Neural crest cell (in vitro differentiated cells): ENCODE measurements at regions not wholly inside any gene's neighbourhood (a gene's known extent, or its start where the extent isn't known, plus 50 kb on each side); places are given as distances from the start of the nearest gene placed in this dataset.

Experiments
- DNase-seq: peaks from one replicate; pipeline ENCODE4 v3.0.0; 2021; ENCODE audit warnings: low read depth, mixed read lengths, low spot score
- H3K27ac Mint-ChIP-seq: one replicate; pipeline ENCODE4 v1.8.0; 2021; ENCODE audit warnings: mild to moderate bottlenecking, mixed read lengths; ENCODE audit not compliant: unreplicated experiment
- H3K27me3 Mint-ChIP-seq: 2 replicates; pipeline ENCODE4 v1.8.0; 2021; ENCODE audit warnings: low read depth, mild to moderate bottlenecking, mixed read lengths
- H3K36me3 Mint-ChIP-seq: 2 replicates; pipeline ENCODE4 v1.8.0; 2021; ENCODE audit warnings: low read depth, mild to moderate bottlenecking, mixed read lengths
- H3K4me1 Mint-ChIP-seq: 2 replicates; pipeline ENCODE4 v1.8.0; 2021; ENCODE audit warnings: mixed read lengths
- H3K4me3 Mint-ChIP-seq: one replicate; pipeline ENCODE4 v1.8.0; 2021; ENCODE audit warnings: mild to moderate bottlenecking, mixed read lengths
- H3K9me3 Mint-ChIP-seq: 2 replicates; pipeline ENCODE4 v1.8.0; 2021; ENCODE audit warnings: mixed read lengths
- CTCF ChIP-seq: fragments of 200-600 bp; sonication (generic); conservative IDR thresholded peaks from 2 replicates; pipeline ENCODE4 v1.5.0; 2021; ENCODE audit warnings: antibody characterized with exemption, mild to moderate bottlenecking

GRCh38 chr9:86671018-86671417 is 276.3 kb downstream of the GAS1 start:
- peaks cover 11% of the 10 kb centered on the region for H3K9me3 Mint-ChIP-seq
- H3K4me3 Mint-ChIP-seq: no peak overlapping the region
- H3K36me3 Mint-ChIP-seq: no peaks in the 10 kb centered on the region
- no peaks in the 10 kb centered on the region for H3K27me3 Mint-ChIP-seq
- no peak overlapping the region for H3K27ac Mint-ChIP-seq
- DNase-seq: no peak
- H3K4me1 Mint-ChIP-seq: peaks cover 27% of the 10 kb centered on the region
- no peak for TF ChIP-seq CTCF

GRCh38 chr9:86670536-86670935 is 276.8 kb downstream of the GAS1 start:
- no peak overlapping the region for H3K4me3 Mint-ChIP-seq
- H3K27ac Mint-ChIP-seq: no peak overlapping the region
- no peak for DNase-seq
- peaks cover 23% of the 10 kb centered on the region for H3K4me1 Mint-ChIP-seq
- peaks cover 11% of the 10 kb centered on the region for H3K9me3 Mint-ChIP-seq
- H3K36me3 Mint-ChIP-seq: no peaks in the 10 kb centered on the region
- H3K27me3 Mint-ChIP-seq: no peaks in the 10 kb centered on the region
- TF ChIP-seq CTCF: no peak

DNA sequence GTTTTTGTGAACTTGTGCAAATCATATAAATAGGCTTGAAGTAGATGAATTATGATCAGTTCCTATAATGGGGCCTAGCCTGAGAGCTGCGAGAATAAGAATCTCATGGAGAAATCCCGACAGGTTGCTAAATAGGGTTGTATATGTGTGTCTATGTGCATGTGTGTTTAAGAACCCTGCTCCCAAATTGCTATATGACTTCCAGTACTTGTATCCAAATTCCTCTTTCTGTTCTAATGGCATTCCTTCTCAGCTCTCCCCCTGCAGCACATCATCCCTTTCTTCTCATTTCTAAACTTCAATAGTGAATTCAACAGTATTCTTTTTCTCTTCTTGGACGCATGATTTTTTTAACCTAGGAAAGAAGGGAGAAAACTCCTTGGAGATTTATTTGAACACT is 277.2 kb downstream of the GAS1 start:
- no peaks in the 10 kb centered on the region for H3K27me3 Mint-ChIP-seq
- H3K36me3 Mint-ChIP-seq: no peaks in the 10 kb centered on the region
- H3K27ac Mint-ChIP-seq: no peak overlapping the region
- peaks cover 20% of the 10 kb centered on the region for H3K4me1 Mint-ChIP-seq
- peaks cover 11% of the 10 kb centered on the region for H3K9me3 Mint-ChIP-seq
- no peak for TF ChIP-seq CTCF
- no peak overlapping the region for H3K4me3 Mint-ChIP-seq
- no peak for DNase-seq

DNA sequence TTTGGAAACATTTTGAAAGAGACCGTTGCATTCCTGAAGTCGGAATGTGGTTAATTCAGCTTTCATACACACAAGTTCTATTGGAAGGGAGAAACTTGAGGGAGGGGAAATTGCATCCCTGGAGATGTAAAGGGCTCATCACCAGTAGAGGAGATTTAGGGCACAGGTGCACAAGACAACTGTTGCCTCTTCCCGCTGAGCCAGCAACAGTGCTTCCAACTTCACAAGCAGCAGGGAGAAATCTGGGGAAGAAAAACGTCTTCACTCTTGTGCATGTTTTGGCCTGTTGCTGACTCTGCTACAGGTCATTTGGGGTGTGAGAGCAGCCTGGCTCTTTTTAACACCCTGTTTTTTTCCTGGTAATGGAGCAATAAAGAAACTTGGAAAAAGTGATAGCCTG is 277.9 kb downstream of the GAS1 start:
- TF ChIP-seq CTCF: no peak
- H3K27me3 Mint-ChIP-seq: no peaks in the 10 kb centered on the region
- no peak overlapping the region for H3K27ac Mint-ChIP-seq
- H3K9me3 Mint-ChIP-seq: peaks cover 11% of the 10 kb centered on the region
- no peaks in the 10 kb centered on the region for H3K36me3 Mint-ChIP-seq
- peaks cover 13% of the 10 kb centered on the region for H3K4me1 Mint-ChIP-seq
- DNase-seq: no peak
- H3K4me3 Mint-ChIP-seq: no peak overlapping the region

DNA sequence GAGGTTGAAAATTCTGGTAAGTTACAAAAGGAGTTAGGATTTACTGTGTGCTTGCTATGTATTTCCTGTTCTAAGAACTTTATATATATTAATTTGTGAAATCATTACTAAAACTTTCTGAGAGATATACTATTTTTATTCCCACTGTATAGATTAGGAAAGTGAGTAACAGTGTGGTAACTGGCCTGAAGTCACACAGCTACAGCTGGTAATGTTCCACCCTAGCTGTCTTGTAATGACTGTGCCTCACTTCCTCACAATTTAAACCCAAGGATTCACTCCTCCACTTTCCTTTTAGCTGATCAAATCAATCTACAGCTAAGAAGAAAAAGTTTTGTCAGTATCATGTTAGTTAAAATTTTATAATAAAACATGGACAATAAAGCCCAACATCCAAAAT is 278.8 kb downstream of the GAS1 start:
- H3K27ac Mint-ChIP-seq: no peak overlapping the region

More for the DNA sequence above, 278.8 kb downstream of the GAS1 start:
- H3K9me3 Mint-ChIP-seq: peaks cover 11% of the 10 kb centered on the region
- DNase-seq: no peak
- peaks cover 6% of the 10 kb centered on the region for H3K4me1 Mint-ChIP-seq
- H3K36me3 Mint-ChIP-seq: no peaks in the 10 kb centered on the region
- no peaks in the 10 kb centered on the region for H3K27me3 Mint-ChIP-seq
- TF ChIP-seq CTCF: no peak
- H3K4me3 Mint-ChIP-seq: no peak overlapping the region
